ENCODE measurements at regions not wholly inside any gene's neighbourhood (a gene's known extent, or its start where the extent isn't known, plus 50 kb on each side); places are given as distances from the start of the nearest gene placed in this dataset.

DNA sequence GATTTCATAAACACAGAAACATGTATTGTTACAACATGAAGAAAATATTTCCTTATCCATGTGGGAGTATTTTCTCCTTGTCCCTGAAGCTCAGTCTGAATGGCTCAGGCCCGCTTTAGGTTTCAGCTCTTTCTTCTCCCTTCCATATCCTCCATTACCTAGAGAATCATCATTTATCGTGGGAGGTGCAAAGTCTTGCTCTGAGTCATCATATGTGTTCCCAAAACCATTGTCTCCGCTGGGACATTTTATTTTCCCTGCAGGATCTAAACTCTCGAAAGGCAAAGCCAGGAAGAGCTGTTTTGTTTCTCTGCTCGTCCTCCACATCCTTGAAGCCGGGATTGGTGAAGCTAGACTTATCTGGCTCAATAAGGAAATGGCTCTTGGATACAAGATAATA is 571.2 kb downstream of the EDEM1 start:
- TF ChIP-seq CTCF (conservative IDR thresholded peaks at IDR 0.05; ENCODE audit: low read length) = no peak
- no peak for TF ChIP-seq EZH2phosphoT487 (IDR thresholded peaks at IDR 0.05; ENCODE audit: borderline replicate concordance)

Data from Loucy (cell line).